ENCODE measurements at regions not wholly inside any gene's neighbourhood (a gene's known extent, or its start where the extent isn't known, plus 50 kb on each side); places are given as distances from the start of the nearest gene placed in this dataset.

GRCh38 chr7:67398916-67399315 is 402.3 kb downstream of the TYW1 start:
- intact Hi-C loops (cut with DNase I): no loop called here
- no peaks in the 10 kb centered on the region for H3K27me3 ChIP-seq
- ATAC-seq: no peak

GRCh38 chr7:67401492-67401891 is 404.9 kb downstream of the TYW1 start:
- Histone ChIP-seq H3K27me3 (no peaks in the 10 kb centered on the region), H3K4me3 (no peak overlapping the region), H3K36me3 (no peaks in the 10 kb centered on the region), H3K9me3 (no peaks in the 10 kb centered on the region), H3K4me1 (no peaks in the 10 kb centered on the region), H3K27ac (no peak overlapping the region)
- DNase-seq: no peak
- TF ChIP-seq CTCF (IDR thresholded peaks at IDR 0.05): no peak
- ATAC-seq: no peak
- intact Hi-C loops (cut with DNase I): no loop called here
- WGBS (ENCODE audit: insufficient coverage, low coverage, low lambda C conversion rate, missing lambda C conversion rate): 70% methylated on average over 3 of the region's 3 CpGs

More at GRCh38 chr7:67398916-67399315, 402.3 kb downstream of the TYW1 start:
- no peak for DNase-seq
- Histone ChIP-seq H3K36me3 (no peaks in the 10 kb centered on the region), H3K27ac (no peak overlapping the region), H3K9me3 (no peaks in the 10 kb centered on the region), H3K4me3 (no peak overlapping the region), H3K4me1 (no peaks in the 10 kb centered on the region)
- TF ChIP-seq CTCF (IDR thresholded peaks at IDR 0.05) (no peak), POLR2A (IDR thresholded peaks at IDR 0.05) (no peak)
- 68% methylated on average over 4 of the region's 7 CpGs for WGBS (ENCODE audit: insufficient coverage, low coverage, low lambda C conversion rate, missing lambda C conversion rate)

- intact Hi-C loops (cut with DNase I): no loop called here
- Histone ChIP-seq H3K27ac (no peak overlapping the region), H3K4me3 (no peak overlapping the region), H3K36me3 (no peaks in the 10 kb centered on the region), H3K9me3 (no peaks in the 10 kb centered on the region), H3K4me1 (no peaks in the 10 kb centered on the region), H3K27me3 (no peaks in the 10 kb centered on the region)
- DNase-seq: no peak
- ATAC-seq: no peak
- 67% methylated on average over 4 of the region's 4 CpGs for WGBS (ENCODE audit: insufficient coverage, low coverage, low lambda C conversion rate, missing lambda C conversion rate)
- TF ChIP-seq CTCF (IDR thresholded peaks at IDR 0.05) (no peak), POLR2A (IDR thresholded peaks at IDR 0.05) (no peak)
Measured at GRCh38 chr7:67402280-67402679, 405.6 kb downstream of the TYW1 start.

- no peak for TF ChIP-seq POLR2A (IDR thresholded peaks at IDR 0.05)
- no peak for TF ChIP-seq CTCF (IDR thresholded peaks at IDR 0.05)
- ATAC-seq: no peak
- WGBS (ENCODE audit: insufficient coverage, low coverage, low lambda C conversion rate, missing lambda C conversion rate): 50% methylated on average over 1 of the region's 1 CpG
Measured at GRCh38 chr7:67406976-67407375, 410.3 kb downstream of the TYW1 start.

More at GRCh38 chr7:67406976-67407375, 410.3 kb downstream of the TYW1 start:
- Histone ChIP-seq H3K36me3 (no peaks in the 10 kb centered on the region), H3K27me3 (no peaks in the 10 kb centered on the region), H3K4me3 (no peak overlapping the region), H3K27ac (no peak overlapping the region), H3K4me1 (no peaks in the 10 kb centered on the region), H3K9me3 (no peaks in the 10 kb centered on the region)
- DNase-seq: no peak
- intact Hi-C loops (cut with DNase I): no loop called here
